ENCODE measurements at regions not wholly inside any gene's neighbourhood (a gene's known extent, or its start where the extent isn't known, plus 50 kb on each side); places are given as distances from the start of the nearest gene placed in this dataset.

DNA sequence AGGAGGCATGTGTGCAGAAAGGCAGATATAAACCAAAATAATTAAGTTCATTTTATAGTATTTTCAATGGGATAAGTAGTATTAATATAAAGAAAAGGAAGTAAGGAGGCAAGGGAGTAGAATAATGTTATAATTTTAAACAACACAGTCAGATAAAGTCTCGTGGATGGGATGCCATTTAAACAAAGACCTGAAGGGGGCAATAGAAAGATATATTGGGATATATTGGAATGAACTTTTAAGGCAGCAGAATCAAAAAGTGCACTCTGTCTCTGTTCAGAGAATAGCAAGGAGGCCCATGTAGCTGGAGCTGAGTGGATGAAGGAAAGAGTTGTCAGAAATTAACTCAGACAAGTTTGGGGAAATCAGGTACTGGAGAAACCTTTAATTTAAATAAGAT is 158.7 kb downstream of the CGGBP1 start:
- H2AFZ ChIP-seq (ENCODE audit: low read length, unreplicated experiment) = no peak overlapping the region
- no peak overlapping the region for H3K4me3 ChIP-seq (ENCODE audit: low read depth, low read length)
- no peaks in the 10 kb centered on the region for H3K79me2 ChIP-seq (ENCODE audit: control insufficient read depth, insufficient read depth, low read length, unreplicated experiment)
- no peaks in the 10 kb centered on the region for H3K4me1 ChIP-seq (ENCODE audit: control insufficient read depth, insufficient read depth, low read length, unreplicated experiment)
- H3K27me3 ChIP-seq (ENCODE audit: insufficient read depth, low read length) = no peaks in the 10 kb centered on the region
- H3K36me3 ChIP-seq (ENCODE audit: insufficient read depth, low read length) = no peaks in the 10 kb centered on the region
- H3K27ac ChIP-seq (ENCODE audit: low read depth, low read length) = no peak overlapping the region

DNA sequence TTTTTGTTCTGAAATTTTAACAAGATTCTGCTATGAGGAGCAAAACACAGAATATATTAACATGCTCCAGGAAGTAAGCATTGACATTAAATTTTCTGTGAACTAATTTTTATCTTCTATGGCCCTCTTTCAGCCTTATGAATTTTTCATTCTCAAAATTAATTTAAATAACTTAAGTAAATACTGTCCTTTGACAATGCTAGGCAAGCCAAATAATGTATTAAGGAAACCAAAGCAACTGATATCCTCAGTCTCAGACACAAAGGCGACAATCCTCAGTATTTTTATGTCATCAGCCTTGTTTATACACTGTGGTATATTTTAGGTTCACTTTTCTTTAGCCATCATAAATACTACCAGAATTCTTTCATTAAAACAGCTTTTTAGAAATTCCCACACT is 159.8 kb downstream of the CGGBP1 start:
- Histone ChIP-seq H2AFZ (ENCODE audit: low read length, unreplicated experiment) (no peak overlapping the region), H3K27ac (ENCODE audit: low read depth, low read length) (no peak overlapping the region), H3K4me3 (ENCODE audit: low read depth, low read length) (no peak overlapping the region)

DNA sequence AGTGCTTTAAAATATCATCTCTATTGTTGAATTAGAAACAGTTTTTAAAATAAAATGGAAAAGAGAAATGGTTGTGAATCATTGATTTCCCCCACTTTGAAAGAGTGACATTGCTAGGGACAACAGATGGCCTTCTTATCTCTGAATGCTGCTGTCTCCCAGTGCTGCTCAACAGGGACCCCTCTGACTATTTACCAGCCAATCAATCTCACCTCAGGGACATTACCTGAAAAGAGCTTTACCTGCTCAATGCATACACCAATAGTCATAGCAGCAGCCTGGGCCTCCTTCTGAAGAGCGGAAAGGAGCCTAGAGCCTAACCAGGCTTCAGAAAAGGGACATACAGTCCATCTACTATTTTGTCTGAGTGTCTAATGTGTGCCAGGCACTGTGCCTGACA is 162.8 kb downstream of the CGGBP1 start:
- Histone ChIP-seq H3K4me3 (ENCODE audit: low read depth, low read length) (no peak overlapping the region), H2AFZ (ENCODE audit: low read length, unreplicated experiment) (no peak overlapping the region), H3K79me2 (ENCODE audit: control insufficient read depth, insufficient read depth, low read length, unreplicated experiment) (no peaks in the 10 kb centered on the region), H3K27me3 (ENCODE audit: insufficient read depth, low read length) (peaks cover 8% of the 10 kb centered on the region; the same call in 1 of the 2 replicates), H3K36me3 (ENCODE audit: insufficient read depth, low read length) (no peaks in the 10 kb centered on the region), H3K27ac (ENCODE audit: low read depth, low read length) (no peak overlapping the region), H3K4me1 (ENCODE audit: control insufficient read depth, insufficient read depth, low read length, unreplicated experiment) (no peaks in the 10 kb centered on the region)

More for the DNA sequence above, 159.8 kb downstream of the CGGBP1 start:
- H3K36me3 ChIP-seq (ENCODE audit: insufficient read depth, low read length) = no peaks in the 10 kb centered on the region
- H3K4me1 ChIP-seq (ENCODE audit: control insufficient read depth, insufficient read depth, low read length, unreplicated experiment) = no peaks in the 10 kb centered on the region
- no peaks in the 10 kb centered on the region for H3K27me3 ChIP-seq (ENCODE audit: insufficient read depth, low read length)
- H3K79me2 ChIP-seq (ENCODE audit: control insufficient read depth, insufficient read depth, low read length, unreplicated experiment) = no peaks in the 10 kb centered on the region

DNA sequence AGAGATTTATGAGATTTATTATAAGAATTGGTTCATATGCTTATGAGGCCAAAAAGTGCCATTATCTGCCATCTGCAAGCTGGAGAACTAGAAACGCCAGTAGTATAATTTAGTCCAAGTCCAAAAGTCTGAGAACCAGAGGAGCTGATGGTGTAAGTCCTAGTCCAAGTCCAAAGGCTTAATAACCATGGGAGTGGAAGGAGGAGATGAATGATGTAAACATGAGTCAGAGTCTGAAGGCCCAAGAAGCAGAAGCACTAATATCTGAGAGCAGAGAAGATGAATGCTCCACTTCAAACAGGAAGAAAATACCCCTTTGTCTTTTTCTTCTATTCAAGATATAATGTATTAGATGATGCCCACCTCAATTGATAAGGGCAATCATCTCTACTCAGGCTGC is 185.7 kb downstream of the CGGBP1 start:
- Histone ChIP-seq H3K4me1 (ENCODE audit: control insufficient read depth, insufficient read depth, low read length, unreplicated experiment) (no peaks in the 10 kb centered on the region), H2AFZ (ENCODE audit: low read length, unreplicated experiment) (no peak overlapping the region), H3K4me3 (ENCODE audit: low read depth, low read length) (no peak overlapping the region), H3K36me3 (ENCODE audit: insufficient read depth, low read length) (no peaks in the 10 kb centered on the region), H3K27ac (ENCODE audit: low read depth, low read length) (no peak overlapping the region), H3K79me2 (ENCODE audit: control insufficient read depth, insufficient read depth, low read length, unreplicated experiment) (no peaks in the 10 kb centered on the region), H3K27me3 (ENCODE audit: insufficient read depth, low read length) (no peaks in the 10 kb centered on the region)

DNA sequence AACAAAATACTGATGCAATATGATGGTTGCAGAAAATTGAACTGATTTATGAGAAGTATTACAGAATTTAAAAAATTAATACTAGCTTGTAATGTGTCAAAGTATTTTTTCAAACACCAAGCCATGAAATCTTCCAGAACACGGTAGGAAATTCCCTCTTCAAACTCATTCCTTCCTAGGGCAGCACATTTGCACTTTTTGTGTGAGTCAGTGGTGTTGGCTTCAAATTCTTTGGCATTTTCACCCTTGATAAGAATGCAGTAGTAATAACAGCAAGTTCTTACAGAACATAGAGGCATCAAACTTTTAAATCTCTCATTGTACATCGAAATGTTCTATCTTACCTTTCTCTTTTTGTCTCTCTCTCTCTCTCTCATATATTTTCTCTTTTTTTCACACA is 191.8 kb downstream of the CGGBP1 start:
- H2AFZ ChIP-seq (ENCODE audit: low read length, unreplicated experiment) = peak overlapping the region; percentile 62
- no peak overlapping the region for H3K27ac ChIP-seq (ENCODE audit: low read depth, low read length)
- H3K4me3 ChIP-seq (ENCODE audit: low read depth, low read length) = no peak overlapping the region
- no peaks in the 10 kb centered on the region for H3K79me2 ChIP-seq (ENCODE audit: control insufficient read depth, insufficient read depth, low read length, unreplicated experiment)
- no peaks in the 10 kb centered on the region for H3K27me3 ChIP-seq (ENCODE audit: insufficient read depth, low read length)
- H3K4me1 ChIP-seq (ENCODE audit: control insufficient read depth, insufficient read depth, low read length, unreplicated experiment) = peaks cover 5% of the 10 kb centered on the region
- H3K36me3 ChIP-seq (ENCODE audit: insufficient read depth, low read length) = no peaks in the 10 kb centered on the region

DNA sequence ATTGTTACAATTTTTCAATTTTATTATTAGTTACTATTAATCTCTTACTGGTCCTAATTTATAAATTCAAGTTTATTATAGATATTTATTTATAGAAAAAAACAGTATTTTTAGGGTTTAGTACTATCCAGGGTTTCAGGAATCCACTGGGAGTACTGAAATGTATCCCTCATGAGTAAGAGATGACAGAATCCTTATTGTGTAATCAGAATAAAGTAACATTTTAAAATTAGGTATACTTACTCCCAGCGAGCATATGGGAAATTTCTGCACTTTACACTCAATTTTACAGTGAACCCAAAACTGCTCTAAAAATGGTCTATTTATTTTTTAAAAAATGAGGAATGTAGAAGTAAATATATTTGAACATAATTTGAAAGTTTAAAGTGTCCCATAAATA is 202.7 kb downstream of the CGGBP1 start:
- no peaks in the 10 kb centered on the region for H3K79me2 ChIP-seq (ENCODE audit: control insufficient read depth, insufficient read depth, low read length, unreplicated experiment)
- H3K4me3 ChIP-seq (ENCODE audit: low read depth, low read length) = no peak overlapping the region
- no peak overlapping the region for H2AFZ ChIP-seq (ENCODE audit: low read length, unreplicated experiment)
- H3K27ac ChIP-seq (ENCODE audit: low read depth, low read length) = no peak overlapping the region
- no peaks in the 10 kb centered on the region for H3K36me3 ChIP-seq (ENCODE audit: insufficient read depth, low read length)
- H3K27me3 ChIP-seq (ENCODE audit: insufficient read depth, low read length) = 0 out of 2 replicates have a peak, but pooled peaks cover 3% of the 10 kb centered on the region
- H3K4me1 ChIP-seq (ENCODE audit: control insufficient read depth, insufficient read depth, low read length, unreplicated experiment) = peaks cover 7% of the 10 kb centered on the region

DNA sequence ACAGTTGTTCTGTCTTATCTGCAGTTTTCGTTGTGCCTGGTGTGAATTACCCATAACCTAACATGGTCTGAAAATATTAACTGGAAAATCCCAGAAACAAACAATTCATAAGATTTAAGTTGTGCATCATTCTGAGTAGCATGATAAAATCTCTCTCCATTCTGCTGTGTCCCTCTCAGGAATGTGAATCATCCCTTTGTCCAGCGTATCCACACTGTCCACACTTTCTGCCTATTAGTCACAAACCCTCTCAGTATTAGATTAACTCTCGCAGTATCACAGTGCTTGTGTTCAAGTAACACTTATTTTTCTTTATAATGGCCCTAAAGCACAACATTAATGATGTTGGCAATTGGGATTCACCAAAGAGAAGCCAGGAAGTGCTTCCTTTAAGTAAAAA is 203.2 kb downstream of the CGGBP1 start:
- Histone ChIP-seq H3K79me2 (ENCODE audit: control insufficient read depth, insufficient read depth, low read length, unreplicated experiment) (no peaks in the 10 kb centered on the region), H3K4me3 (ENCODE audit: low read depth, low read length) (no peak overlapping the region), H3K27ac (ENCODE audit: low read depth, low read length) (peak overlapping the region; percentile 54), H3K27me3 (ENCODE audit: insufficient read depth, low read length) (0 out of 2 replicates have a peak, but pooled peaks cover 3% of the 10 kb centered on the region), H3K36me3 (ENCODE audit: insufficient read depth, low read length) (no peaks in the 10 kb centered on the region), H2AFZ (ENCODE audit: low read length, unreplicated experiment) (peak overlapping the region; percentile 55), H3K4me1 (ENCODE audit: control insufficient read depth, insufficient read depth, low read length, unreplicated experiment) (peaks cover 7% of the 10 kb centered on the region)

DNA sequence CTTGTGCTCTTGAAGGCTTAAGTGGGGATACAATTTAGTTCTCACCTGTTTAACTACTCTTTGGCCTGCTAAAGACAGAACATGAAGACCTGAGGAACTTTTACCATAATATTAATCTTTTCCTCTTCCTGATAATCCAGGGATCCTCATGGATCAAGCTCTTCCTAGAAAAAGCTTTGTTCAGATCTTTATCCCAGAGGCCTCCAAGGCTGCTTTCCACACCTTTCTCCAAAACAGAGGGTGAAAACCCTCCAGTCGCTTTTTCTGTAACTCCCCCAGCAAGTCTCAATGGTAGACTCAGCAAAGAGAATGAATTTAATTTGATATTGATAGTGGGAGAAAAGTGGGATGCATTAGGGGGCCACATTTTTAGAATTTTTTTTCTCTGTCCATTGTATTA is 203.6 kb downstream of the CGGBP1 start:
- Histone ChIP-seq H2AFZ (ENCODE audit: low read length, unreplicated experiment) (peak overlapping the region; percentile 55), H3K27ac (ENCODE audit: low read depth, low read length) (peak overlapping the region; percentile 24; the same call in 1 of the 2 replicates), H3K4me1 (ENCODE audit: control insufficient read depth, insufficient read depth, low read length, unreplicated experiment) (peaks cover 7% of the 10 kb centered on the region), H3K79me2 (ENCODE audit: control insufficient read depth, insufficient read depth, low read length, unreplicated experiment) (no peaks in the 10 kb centered on the region), H3K36me3 (ENCODE audit: insufficient read depth, low read length) (no peaks in the 10 kb centered on the region), H3K4me3 (ENCODE audit: low read depth, low read length) (no peak overlapping the region), H3K27me3 (ENCODE audit: insufficient read depth, low read length) (0 out of 2 replicates have a peak, but pooled peaks cover 3% of the 10 kb centered on the region)

DNA sequence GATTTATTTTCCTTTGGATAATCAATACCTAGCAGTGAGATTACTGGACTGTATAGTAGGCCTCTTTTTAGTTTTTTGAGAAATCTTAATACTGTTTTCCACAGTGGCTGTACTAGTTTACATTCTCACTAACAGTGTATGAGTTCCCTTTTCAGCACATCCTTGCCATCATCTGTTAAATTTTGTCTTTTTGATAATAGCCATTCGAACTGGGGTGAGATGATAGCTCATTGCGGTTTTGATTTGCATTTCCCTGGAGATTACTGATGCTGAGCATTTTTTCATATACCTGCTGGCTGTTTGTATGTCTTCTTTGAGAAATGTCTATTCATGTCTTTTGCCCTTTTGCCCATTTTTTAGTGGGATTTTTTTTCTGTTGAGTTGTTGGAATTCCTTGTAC is 210.8 kb downstream of the CGGBP1 start:
- Histone ChIP-seq H3K27me3 (ENCODE audit: insufficient read depth, low read length) (no peaks in the 10 kb centered on the region), H3K4me1 (ENCODE audit: control insufficient read depth, insufficient read depth, low read length, unreplicated experiment) (no peaks in the 10 kb centered on the region), H2AFZ (ENCODE audit: low read length, unreplicated experiment) (no peak overlapping the region), H3K4me3 (ENCODE audit: low read depth, low read length) (no peak overlapping the region), H3K79me2 (ENCODE audit: control insufficient read depth, insufficient read depth, low read length, unreplicated experiment) (no peaks in the 10 kb centered on the region), H3K27ac (ENCODE audit: low read depth, low read length) (no peak overlapping the region), H3K36me3 (ENCODE audit: insufficient read depth, low read length) (no peaks in the 10 kb centered on the region)

DNA sequence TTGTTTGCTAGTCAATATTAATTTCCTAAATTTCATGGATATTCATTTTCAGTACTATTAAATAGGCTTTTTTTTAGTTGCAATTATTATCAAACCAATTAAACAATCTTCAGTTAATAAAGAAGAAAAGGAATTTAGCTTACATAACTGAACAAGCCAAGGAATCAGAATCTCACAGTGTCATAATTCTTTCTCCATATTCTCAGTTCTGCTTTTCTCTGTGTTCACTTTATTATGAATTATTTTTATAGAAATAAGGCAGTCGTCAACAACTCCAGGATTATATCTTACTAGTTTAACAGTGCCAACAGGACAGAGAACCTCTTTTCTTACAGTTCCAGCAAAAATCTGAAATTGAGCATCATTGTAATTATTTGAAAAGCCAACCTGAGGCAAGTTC is 221.7 kb downstream of the CGGBP1 start:
- no peaks in the 10 kb centered on the region for H3K36me3 ChIP-seq (ENCODE audit: insufficient read depth, low read length)
- no peak overlapping the region for H3K27ac ChIP-seq (ENCODE audit: low read depth, low read length)
- no peaks in the 10 kb centered on the region for H3K79me2 ChIP-seq (ENCODE audit: control insufficient read depth, insufficient read depth, low read length, unreplicated experiment)
- H3K4me1 ChIP-seq (ENCODE audit: control insufficient read depth, insufficient read depth, low read length, unreplicated experiment) = no peaks in the 10 kb centered on the region
- H3K4me3 ChIP-seq (ENCODE audit: low read depth, low read length) = no peak overlapping the region
- H2AFZ ChIP-seq (ENCODE audit: low read length, unreplicated experiment) = no peak overlapping the region
- H3K27me3 ChIP-seq (ENCODE audit: insufficient read depth, low read length) = no peaks in the 10 kb centered on the region

DNA sequence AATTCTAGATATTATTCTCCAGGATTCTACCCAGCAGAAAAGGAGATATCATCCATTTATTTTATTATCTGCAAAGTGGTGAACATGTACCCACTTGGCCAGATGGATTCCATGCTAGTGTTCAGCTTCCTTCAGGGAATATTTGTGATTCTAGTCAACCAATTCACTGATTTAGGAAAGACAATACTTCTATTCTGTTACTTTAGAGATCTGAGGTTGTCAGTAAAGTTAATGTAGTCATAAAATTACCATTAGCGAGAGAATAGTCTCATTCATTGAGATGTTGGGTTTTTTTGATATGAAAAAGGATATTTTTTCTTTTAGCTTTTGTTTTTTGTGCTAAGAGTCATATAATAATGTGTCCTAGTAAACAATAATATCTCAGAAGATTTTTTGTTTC is 222.8 kb downstream of the CGGBP1 start:
- no peak overlapping the region for H3K27ac ChIP-seq (ENCODE audit: low read depth, low read length)
- H3K36me3 ChIP-seq (ENCODE audit: insufficient read depth, low read length) = no peaks in the 10 kb centered on the region
- no peaks in the 10 kb centered on the region for H3K79me2 ChIP-seq (ENCODE audit: control insufficient read depth, insufficient read depth, low read length, unreplicated experiment)
- no peak overlapping the region for H3K4me3 ChIP-seq (ENCODE audit: low read depth, low read length)
- H3K4me1 ChIP-seq (ENCODE audit: control insufficient read depth, insufficient read depth, low read length, unreplicated experiment) = no peaks in the 10 kb centered on the region
- no peak overlapping the region for H2AFZ ChIP-seq (ENCODE audit: low read length, unreplicated experiment)
- no peaks in the 10 kb centered on the region for H3K27me3 ChIP-seq (ENCODE audit: insufficient read depth, low read length)
